ENCODE measurements at regions not wholly inside any gene's neighbourhood (a gene's known extent, or its start where the extent isn't known, plus 50 kb on each side); places are given as distances from the start of the nearest gene placed in this dataset.

- no peak for DNase-seq (ENCODE audit: low spot score)
These were observed 156.6 kb downstream of the TLR4 start for GRCh38 chr9:117860849-117861248.

GRCh38 chr9:117864385-117865057, 160.3 kb downstream of the TLR4 start:
- no peak for DNase-seq (ENCODE audit: low spot score)

- DNase-seq (ENCODE audit: low spot score) = no peak
These were observed 164.4 kb downstream of the TLR4 start for GRCh38 chr9:117868594-117868993.

GRCh38 chr9:117869287-117869686, 165.1 kb downstream of the TLR4 start:
- no peak for DNase-seq (ENCODE audit: low spot score)

- DNase-seq (ENCODE audit: low spot score) = no peak
These were observed 165.5 kb downstream of the TLR4 start for GRCh38 chr9:117869712-117870111.

- DNase-seq (ENCODE audit: low spot score) = no peak
These were observed 169.5 kb downstream of the TLR4 start for GRCh38 chr9:117873664-117874063.

GRCh38 chr9:117875886-117876285, 171.7 kb downstream of the TLR4 start:
- DNase-seq (ENCODE audit: low spot score) = no peak

- no peak for DNase-seq (ENCODE audit: low spot score)
These were observed 178.0 kb downstream of the TLR4 start for GRCh38 chr9:117882171-117882570.

GRCh38 chr9:117886616-117887015, 182.4 kb downstream of the TLR4 start:
- no peak for DNase-seq (ENCODE audit: low spot score)

- DNase-seq (ENCODE audit: low spot score) = no peak
These were observed 183.2 kb downstream of the TLR4 start for GRCh38 chr9:117887383-117887782.

- DNase-seq (ENCODE audit: low spot score) = no peak
These were observed 183.7 kb downstream of the TLR4 start for GRCh38 chr9:117887941-117888340.

GRCh38 chr9:117903453-117903852, 199.2 kb downstream of the TLR4 start:
- DNase-seq (ENCODE audit: low spot score) = no peak

GRCh38 chr9:117906763-117907162, 202.6 kb downstream of the TLR4 start:
- no peak for DNase-seq (ENCODE audit: low spot score)

GRCh38 chr9:117907420-117907819, 203.2 kb downstream of the TLR4 start:
- no peak for DNase-seq (ENCODE audit: low spot score)

- DNase-seq (ENCODE audit: low spot score) = no peak
These were observed 212.1 kb downstream of the TLR4 start for GRCh38 chr9:117916291-117916690.

- DNase-seq (ENCODE audit: low spot score) = no peak
These were observed 213.7 kb downstream of the TLR4 start for GRCh38 chr9:117917873-117918272.

GRCh38 chr9:117919538-117919937, 215.3 kb downstream of the TLR4 start:
- DNase-seq (ENCODE audit: low spot score) = no peak

GRCh38 chr9:117926031-117926658, 221.9 kb downstream of the TLR4 start:
- DNase-seq (ENCODE audit: low spot score) = no peak

- no peak for DNase-seq (ENCODE audit: low spot score)
These were observed 223.2 kb downstream of the TLR4 start for GRCh38 chr9:117927354-117927753.

- DNase-seq (ENCODE audit: low spot score) = no peak
These were observed 225.7 kb downstream of the TLR4 start for GRCh38 chr9:117929868-117930267.

- no peak for DNase-seq (ENCODE audit: low spot score)
These were observed 228.4 kb downstream of the TLR4 start for GRCh38 chr9:117932585-117932984.

GRCh38 chr9:117936185-117937130, 232.3 kb downstream of the TLR4 start:
- DNase-seq (ENCODE audit: low spot score) = no peak

- DNase-seq (ENCODE audit: low spot score) = no peak
These were observed 233.9 kb downstream of the TLR4 start for GRCh38 chr9:117938086-117938485.
